NB4 (cell line): ENCODE measurements at regions not wholly inside any gene's neighbourhood (a gene's known extent, or its start where the extent isn't known, plus 50 kb on each side); places are given as distances from the start of the nearest gene placed in this dataset.
"Not testable (repeated sequence)": the region's sequence is repeated elsewhere in the genome, so short reads cannot be mapped to it uniquely, and the experiment has no call there.

Experiments used
- DNase-seq: peaks from one replicate; pipeline ENCODE4 v3.0.0; 2010; ENCODE audit warnings: low read depth
- H3K4me3 ChIP-seq: one replicate; pipeline ENCODE4 v1.5.1; 2011; ENCODE audit warnings: mild to moderate bottlenecking, low read depth, low read length, moderate library complexity
- MYC ChIP-seq: IDR thresholded peaks from 2 replicates; pipeline ENCODE4 v1.6.1; 2011; ENCODE audit warnings: low read depth, low read length
- POLR2A ChIP-seq: IDR thresholded peaks from 2 replicates; pipeline ENCODE4 v1.6.1; 2011; ENCODE audit warnings: mild to moderate bottlenecking; ENCODE audit not compliant: insufficient read length; ENCODE audit errors: extremely low read depth
- TF ChIP-seq, protein P1 (sequence below): IDR thresholded peaks from 2 replicates; pipeline ENCODE4 v1.6.1; 2011; ENCODE audit warnings: low read depth, low read length
- TF ChIP-seq, protein P2 (sequence below): IDR thresholded peaks from one replicate; pipeline ENCODE4 v1.5.1; 2012; ENCODE audit warnings: low read depth, low read length

DNA sequence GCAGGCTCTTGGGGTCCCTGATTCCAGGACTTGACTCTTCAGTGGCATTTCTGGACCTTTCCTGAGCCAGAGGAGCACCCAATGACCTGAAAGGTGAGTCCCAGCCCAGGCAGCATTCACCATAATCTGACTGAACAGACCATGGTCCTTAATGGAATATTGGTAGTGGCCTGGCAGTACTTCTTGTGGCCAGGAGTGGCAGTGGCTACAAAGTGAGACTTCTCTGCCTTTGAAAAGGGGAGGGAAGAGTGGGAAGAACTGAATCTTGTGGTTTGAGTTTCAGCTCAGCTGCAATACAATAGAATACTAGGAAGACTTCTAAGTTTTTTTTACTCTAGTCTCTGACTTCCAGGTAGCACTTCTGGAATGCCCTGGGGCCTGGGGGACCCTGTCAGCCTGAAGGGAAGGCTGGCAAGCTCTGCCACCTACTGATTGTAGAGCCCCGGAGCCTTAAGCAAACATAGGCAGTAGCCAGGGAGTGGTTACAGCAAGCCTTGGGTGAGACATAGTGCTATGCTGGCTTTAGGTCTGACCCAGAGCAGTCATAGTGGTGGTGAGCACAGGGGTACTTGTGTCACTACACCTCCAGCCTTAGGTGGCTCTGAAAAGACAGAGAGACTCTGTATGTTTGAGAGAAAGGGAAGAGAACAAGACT is 674.2 kb upstream of the MANEA start:
- H3K4me3 ChIP-seq, result no peak overlapping the region
- no peak for TF ChIP-seq POLR2A
- TF ChIP-seq, protein P1, sequence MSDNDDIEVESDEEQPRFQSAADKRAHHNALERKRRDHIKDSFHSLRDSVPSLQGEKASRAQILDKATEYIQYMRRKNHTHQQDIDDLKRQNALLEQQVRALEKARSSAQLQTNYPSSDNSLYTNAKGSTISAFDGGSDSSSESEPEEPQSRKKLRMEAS, result no peak
- TF ChIP-seq, protein P2, sequence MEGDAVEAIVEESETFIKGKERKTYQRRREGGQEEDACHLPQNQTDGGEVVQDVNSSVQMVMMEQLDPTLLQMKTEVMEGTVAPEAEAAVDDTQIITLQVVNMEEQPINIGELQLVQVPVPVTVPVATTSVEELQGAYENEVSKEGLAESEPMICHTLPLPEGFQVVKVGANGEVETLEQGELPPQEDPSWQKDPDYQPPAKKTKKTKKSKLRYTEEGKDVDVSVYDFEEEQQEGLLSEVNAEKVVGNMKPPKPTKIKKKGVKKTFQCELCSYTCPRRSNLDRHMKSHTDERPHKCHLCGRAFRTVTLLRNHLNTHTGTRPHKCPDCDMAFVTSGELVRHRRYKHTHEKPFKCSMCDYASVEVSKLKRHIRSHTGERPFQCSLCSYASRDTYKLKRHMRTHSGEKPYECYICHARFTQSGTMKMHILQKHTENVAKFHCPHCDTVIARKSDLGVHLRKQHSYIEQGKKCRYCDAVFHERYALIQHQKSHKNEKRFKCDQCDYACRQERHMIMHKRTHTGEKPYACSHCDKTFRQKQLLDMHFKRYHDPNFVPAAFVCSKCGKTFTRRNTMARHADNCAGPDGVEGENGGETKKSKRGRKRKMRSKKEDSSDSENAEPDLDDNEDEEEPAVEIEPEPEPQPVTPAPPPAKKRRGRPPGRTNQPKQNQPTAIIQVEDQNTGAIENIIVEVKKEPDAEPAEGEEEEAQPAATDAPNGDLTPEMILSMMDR, result no peak
- no peak for TF ChIP-seq MYC
- DNase-seq, result peak; percentile 9

DNA sequence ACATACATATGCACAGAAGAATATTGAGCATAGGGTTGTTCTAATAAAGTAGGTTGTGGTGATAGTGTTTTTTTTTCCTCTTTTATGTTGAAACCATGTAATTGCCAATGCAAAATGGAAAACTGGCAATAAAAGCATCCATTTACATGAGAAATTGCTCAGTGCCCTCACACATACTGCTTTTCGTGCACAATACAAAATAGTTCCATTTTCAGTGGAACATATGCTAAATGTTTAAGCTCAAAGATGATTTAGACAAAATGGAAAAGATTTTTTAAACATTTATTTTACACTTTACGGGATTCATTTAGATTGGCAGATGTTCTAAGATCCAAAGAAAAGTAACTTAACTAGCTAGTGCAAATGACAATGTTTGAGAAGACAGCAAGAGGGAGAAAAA is 678.1 kb upstream of the MANEA start:
- DNase-seq, result no peak
- TF ChIP-seq MYC (no peak), POLR2A (no peak)
- TF ChIP-seq, protein P1, result no peak
- TF ChIP-seq, protein P2, result no peak
- H3K4me3 ChIP-seq, result no peak overlapping the region

DNA sequence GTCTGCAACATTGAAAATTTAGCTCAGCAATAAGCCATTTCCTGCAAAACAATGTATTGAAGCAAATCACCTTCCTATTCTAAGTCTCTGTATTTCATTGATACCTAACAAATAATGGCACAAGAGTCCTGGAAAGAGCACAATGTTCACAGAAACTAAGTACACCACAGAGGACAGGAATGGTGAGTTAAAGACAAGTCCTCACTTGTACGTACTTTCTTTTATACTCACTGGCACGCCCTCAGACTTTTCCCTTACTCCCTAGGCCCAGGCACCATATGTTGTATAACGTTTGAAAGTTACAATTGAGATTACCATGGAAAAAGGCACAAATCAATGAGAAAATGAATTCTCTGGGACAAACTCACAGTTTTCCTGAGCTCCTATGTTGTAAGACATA is 683.0 kb upstream of the MANEA start:
- H3K4me3 ChIP-seq, result no peak overlapping the region
- TF ChIP-seq, protein P1, result no peak
- TF ChIP-seq, protein P2, result no peak
- TF ChIP-seq MYC (no peak), POLR2A (no peak)
- DNase-seq, result no peak

DNA sequence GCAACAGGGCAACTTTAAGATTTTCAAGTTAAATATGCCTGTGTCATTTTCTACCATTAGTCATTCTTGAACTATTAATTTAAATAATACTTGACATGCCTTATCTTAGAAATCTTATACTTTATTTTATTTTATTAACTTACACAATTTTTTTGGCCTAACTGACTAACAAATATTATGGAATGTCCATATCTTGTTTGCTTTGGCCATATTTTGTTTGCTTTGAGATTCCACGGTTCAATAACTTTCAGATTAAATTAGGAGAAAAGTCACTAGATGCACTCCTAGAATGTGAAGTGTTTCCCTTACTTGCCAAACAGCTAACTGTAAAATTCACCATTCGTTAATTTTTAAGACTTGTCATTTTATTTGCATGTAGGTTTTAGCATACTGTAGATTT is 684.0 kb upstream of the MANEA start:
- no peak for DNase-seq
- TF ChIP-seq, protein P2, result no peak
- TF ChIP-seq POLR2A (no peak), MYC (no peak)
- TF ChIP-seq, protein P1, result no peak

DNA sequence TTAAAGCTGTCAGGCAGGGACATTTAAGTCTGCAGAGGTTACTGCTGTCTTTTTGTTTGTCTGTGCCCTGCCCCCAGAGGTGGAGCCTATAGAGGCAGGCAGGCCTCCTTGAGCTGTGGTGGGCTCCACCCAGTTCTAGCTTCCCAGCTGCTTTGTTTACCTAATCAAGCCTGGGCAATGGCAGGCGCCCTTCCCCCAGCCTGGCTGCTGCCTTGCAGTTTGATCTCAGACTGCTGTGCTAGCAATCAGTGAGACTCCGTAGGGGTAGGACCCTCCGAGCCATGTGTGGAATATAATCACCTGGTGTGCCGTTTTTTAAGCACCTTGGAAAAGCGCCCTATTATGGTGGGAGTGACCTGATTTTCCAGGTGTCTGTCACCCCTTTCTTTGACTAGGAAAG is 703.5 kb upstream of the MANEA start:
- not testable (repeated sequence) for DNase-seq

More for the DNA sequence above, 684.0 kb upstream of the MANEA start:
- H3K4me3 ChIP-seq, result no peak overlapping the region

DNA sequence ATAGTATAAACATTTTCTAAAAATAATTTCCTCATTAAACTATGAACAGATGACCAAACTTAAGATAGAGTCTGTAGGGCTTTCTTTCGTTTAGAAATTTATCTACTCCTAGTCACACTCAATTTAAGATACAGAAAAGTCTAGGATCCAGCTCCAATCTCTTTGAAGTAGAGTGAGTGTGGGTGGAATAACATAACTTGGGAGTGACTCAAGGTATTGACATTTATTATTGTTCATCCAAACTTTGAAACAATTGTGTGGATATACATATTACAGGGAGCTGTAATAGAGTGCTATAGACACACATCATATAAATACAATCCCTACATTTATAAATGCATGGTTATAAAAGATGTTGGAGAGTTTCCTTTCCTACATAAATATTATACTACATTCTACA is 715.2 kb upstream of the MANEA start:
- H3K4me3 ChIP-seq, result no peak overlapping the region
- DNase-seq, result no peak
- TF ChIP-seq, protein P2, result no peak
- TF ChIP-seq POLR2A (no peak), MYC (no peak)
- TF ChIP-seq, protein P1, result no peak

More for the DNA sequence above, 703.5 kb upstream of the MANEA start:
- not testable (repeated sequence) for H3K4me3 ChIP-seq
